Keratinocyte (primary cell): ENCODE measurements at regions not wholly inside any gene's neighbourhood (a gene's known extent, or its start where the extent isn't known, plus 50 kb on each side); places are given as distances from the start of the nearest gene placed in this dataset.

Experiments used
- DNase-seq: peaks from one replicate; pipeline ENCODE4 v3.0.0-alpha.2; 2011; ENCODE audit warnings: low read depth, missing footprints, low spot score
- FAIRE-seq: peaks from 2 replicates; lab custom pipeline; 2011; peaks lifted over from hg19 to GRCh38; lab: Jason Lieb, UNC
- H2AFZ ChIP-seq: 2 replicates; pipeline ENCODE4 v1.6.0; 2012; ENCODE audit warnings: low read length, control low read depth, inconsistent platforms; ENCODE audit not compliant: control insufficient read depth
- H3K27ac ChIP-seq: 2 replicates; pipeline ENCODE4 v1.5.1; 2011; ENCODE audit warnings: low read length; ENCODE audit not compliant: control insufficient read depth, insufficient read depth
- H3K27me3 ChIP-seq: 3 replicates; pipeline ENCODE4 v1.6.0; 2011; ENCODE audit warnings: low read length; ENCODE audit not compliant: control insufficient read depth, insufficient read depth; ENCODE audit errors: extremely low read depth
- H3K36me3 ChIP-seq, 2 experiments: 2 replicates in 1 of 2; 3 replicates in 1 of 2; pipeline ENCODE4 v1.5.1; 2011; ENCODE audit warnings: low read length in 2 of 2, mild to moderate bottlenecking in 1 of 2; ENCODE audit not compliant: control insufficient read depth in 2 of 2, insufficient read depth in 2 of 2; ENCODE audit errors: extremely low read depth in 1 of 2
- H3K4me1 ChIP-seq: 3 replicates; pipeline ENCODE4 v1.5.1; 2011; ENCODE audit warnings: low read length; ENCODE audit not compliant: control insufficient read depth, insufficient read depth; ENCODE audit errors: extremely low read depth
- H3K4me2 ChIP-seq: 3 replicates; pipeline ENCODE4 v1.6.0; 2011; ENCODE audit warnings: low read depth, low read length; ENCODE audit not compliant: control insufficient read depth, insufficient read depth; ENCODE audit errors: extremely low read depth
- H3K4me3 ChIP-seq, 3 experiments: fragments of 200-600 bp in 1 of 3; sonication (generic) in 1 of 3; 2 replicates in 2 of 3; 3 replicates in 1 of 3; pipeline ENCODE4 v1.5.1; 2011 to 2016; ENCODE audit warnings: low read length in 3 of 3, mild to moderate bottlenecking in 3 of 3, control low read depth in 2 of 3, inconsistent platforms in 1 of 3, low read depth in 1 of 3, mixed read lengths in 1 of 3, mixed run types in 1 of 3, moderate library complexity in 1 of 3; ENCODE audit not compliant: control insufficient read depth in 2 of 3, insufficient read depth in 2 of 3; ENCODE audit errors: extremely low read depth in 1 of 3
- H3K79me2 ChIP-seq: 2 replicates; pipeline ENCODE4 v1.6.0; 2012; ENCODE audit warnings: low read length; ENCODE audit not compliant: control insufficient read depth, insufficient read depth
- H3K9ac ChIP-seq: 3 replicates; pipeline ENCODE4 v1.6.0; 2011; ENCODE audit warnings: low read length; ENCODE audit not compliant: control insufficient read depth, insufficient read depth; ENCODE audit errors: extremely low read depth
- H3K9me1 ChIP-seq: 3 replicates; pipeline ENCODE4 v1.6.0; 2011; ENCODE audit warnings: low read length; ENCODE audit not compliant: control insufficient read depth, insufficient read depth; ENCODE audit errors: extremely low read depth
- H3K9me3 ChIP-seq: 2 replicates; pipeline ENCODE4 v1.5.1; 2012; ENCODE audit warnings: low read depth, low read length; ENCODE audit not compliant: control insufficient read depth
- H4K20me1 ChIP-seq: 3 replicates; pipeline ENCODE4 v1.6.0; 2011; ENCODE audit warnings: low read length; ENCODE audit not compliant: control insufficient read depth, insufficient read depth; ENCODE audit errors: extremely low read depth
- EZH2 ChIP-seq: IDR thresholded peaks from one replicate; pipeline ENCODE4 v1.6.1; 2012; ENCODE audit warnings: inconsistent platforms, mild to moderate bottlenecking, low read length, moderate library complexity
- dilution Hi-C: fragments of 300-500 bp; cut with MboI; formaldehyde crosslinking; loops from one replicate; pipeline ENCODE4 v1.7.0; 2020; ENCODE audit warnings: low sequenced_read_pairs; ENCODE audit not compliant: extremely low pct_ligation_motif_present
- TF ChIP-seq, protein P1 (sequence below), 3 experiments: IDR thresholded peaks in 1 of 3; conservative IDR thresholded peaks in 1 of 3; optimal IDR thresholded peaks in 1 of 3; 2 replicates in 2 of 3; 3 replicates in 1 of 3; pipeline versions ENCODE3 to v1.5.1; 2011; ENCODE audit warnings: low read length in 3 of 3, mild to moderate bottlenecking in 3 of 3, moderate library complexity in 2 of 3, control low read depth in 1 of 3, inconsistent platforms in 1 of 3; ENCODE audit not compliant: insufficient read depth in 2 of 3; ENCODE audit errors: extremely low read depth in 1 of 3

DNA sequence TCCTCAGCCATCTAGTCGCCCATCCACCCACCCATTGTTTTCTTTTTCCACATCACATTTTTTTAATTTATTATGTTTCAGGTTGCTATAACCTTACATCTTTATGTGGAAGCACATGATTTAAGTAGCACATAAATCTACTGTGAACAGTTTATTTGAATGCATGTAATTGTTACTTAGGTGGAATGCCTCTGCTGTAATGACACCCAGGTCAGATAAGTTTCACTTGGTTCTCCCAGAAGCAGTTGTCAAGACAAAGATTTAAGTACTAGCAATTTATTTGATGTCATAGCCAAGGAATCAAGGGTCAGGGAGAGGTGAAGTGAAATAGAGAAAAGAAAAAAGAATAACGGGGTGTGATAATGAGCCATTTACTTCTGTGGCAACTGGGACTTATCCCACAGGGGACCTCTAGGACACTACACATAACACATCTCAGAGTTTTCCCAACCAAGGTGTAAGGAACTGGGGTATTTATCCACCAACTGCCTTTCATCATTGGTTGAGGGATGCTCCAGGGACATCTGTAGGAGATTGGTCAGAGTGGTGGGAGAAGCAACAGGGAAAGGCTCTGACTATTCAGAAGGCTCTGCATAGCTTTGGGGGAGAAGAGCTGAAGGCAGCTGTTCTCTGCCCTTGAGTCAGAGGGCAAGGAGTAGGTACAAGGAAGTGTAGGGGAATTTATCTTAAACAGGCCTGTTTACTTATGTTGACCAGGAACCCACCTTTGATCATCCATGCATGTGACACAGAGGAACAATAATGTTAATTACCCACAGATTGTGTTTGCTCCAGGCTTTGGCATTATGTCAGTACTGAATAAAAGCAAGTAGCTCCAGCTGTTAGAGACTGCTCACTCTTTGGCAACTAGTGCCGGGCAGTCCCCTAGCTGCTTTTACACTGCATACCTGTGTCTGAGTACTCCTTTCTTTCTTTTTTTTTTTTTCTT lies 94.8 kb downstream of the CD200R1L start:
- no peak for TF ChIP-seq EZH2
- TF ChIP-seq, protein P1, sequence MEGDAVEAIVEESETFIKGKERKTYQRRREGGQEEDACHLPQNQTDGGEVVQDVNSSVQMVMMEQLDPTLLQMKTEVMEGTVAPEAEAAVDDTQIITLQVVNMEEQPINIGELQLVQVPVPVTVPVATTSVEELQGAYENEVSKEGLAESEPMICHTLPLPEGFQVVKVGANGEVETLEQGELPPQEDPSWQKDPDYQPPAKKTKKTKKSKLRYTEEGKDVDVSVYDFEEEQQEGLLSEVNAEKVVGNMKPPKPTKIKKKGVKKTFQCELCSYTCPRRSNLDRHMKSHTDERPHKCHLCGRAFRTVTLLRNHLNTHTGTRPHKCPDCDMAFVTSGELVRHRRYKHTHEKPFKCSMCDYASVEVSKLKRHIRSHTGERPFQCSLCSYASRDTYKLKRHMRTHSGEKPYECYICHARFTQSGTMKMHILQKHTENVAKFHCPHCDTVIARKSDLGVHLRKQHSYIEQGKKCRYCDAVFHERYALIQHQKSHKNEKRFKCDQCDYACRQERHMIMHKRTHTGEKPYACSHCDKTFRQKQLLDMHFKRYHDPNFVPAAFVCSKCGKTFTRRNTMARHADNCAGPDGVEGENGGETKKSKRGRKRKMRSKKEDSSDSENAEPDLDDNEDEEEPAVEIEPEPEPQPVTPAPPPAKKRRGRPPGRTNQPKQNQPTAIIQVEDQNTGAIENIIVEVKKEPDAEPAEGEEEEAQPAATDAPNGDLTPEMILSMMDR (optimal IDR thresholded peaks at IDR 0.05 in 1 of 3, IDR thresholded peaks at IDR 0.05 in 1 of 3, conservative IDR thresholded peaks at IDR 0.05 in 1 of 3; ENCODE audit: extremely low read depth in 1 of 3, insufficient read depth in 2 of 3, low read length in 3 of 3): no peak
- Histone ChIP-seq H3K9ac (no peak overlapping the region), H2AFZ (no peak overlapping the region), H3K79me2 (no peaks in the 10 kb centered on the region), H4K20me1 (no peaks in the 10 kb centered on the region), H3K4me2 (no peak overlapping the region), H3K9me3 (no peaks in the 10 kb centered on the region), H3K27ac (no peak overlapping the region), H3K27me3 (no peaks in the 10 kb centered on the region), H3K36me3 (no peaks in the 10 kb centered on the region), H3K4me3 (no peak overlapping the region), H3K9me1 (no peaks in the 10 kb centered on the region), H3K4me1 (peaks cover 1% of the 10 kb centered on the region)
- no peak for FAIRE-seq
- dilution Hi-C loops: no loop called here
- DNase-seq: no peak

DNA sequence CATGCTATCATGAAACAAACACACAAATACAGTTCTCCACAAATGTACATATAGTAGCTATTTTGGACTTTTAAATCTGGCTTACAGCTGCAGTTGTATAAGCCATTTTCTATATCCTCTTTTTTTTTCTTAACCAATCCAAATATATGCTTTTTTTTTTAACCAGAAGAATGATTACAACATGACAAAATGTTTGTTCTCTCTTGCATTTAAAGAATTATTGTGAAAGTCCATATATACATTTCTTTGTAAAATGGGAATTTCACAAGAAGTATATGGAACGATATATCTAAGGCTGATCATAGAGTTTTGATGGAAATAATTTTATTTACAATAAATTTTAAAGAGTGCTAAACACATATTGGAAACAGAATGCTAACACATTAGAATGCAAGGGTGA lies 95.6 kb downstream of the CD200R1L start:
- H3K4me1 ChIP-seq: no peaks in the 10 kb centered on the region
- TF ChIP-seq EZH2: no peak
- TF ChIP-seq, protein P1 (optimal IDR thresholded peaks at IDR 0.05 in 1 of 3, IDR thresholded peaks at IDR 0.05 in 1 of 3, conservative IDR thresholded peaks at IDR 0.05 in 1 of 3; ENCODE audit: extremely low read depth in 1 of 3, insufficient read depth in 2 of 3, low read length in 3 of 3): no peak

More for the DNA sequence above, 95.6 kb downstream of the CD200R1L start:
- H3K36me3 ChIP-seq: no peaks in the 10 kb centered on the region
- H3K4me3 ChIP-seq: no peak overlapping the region
- dilution Hi-C loops: no loop called here
- no peaks in the 10 kb centered on the region for H4K20me1 ChIP-seq
- H3K9ac ChIP-seq: no peak overlapping the region
- H3K27me3 ChIP-seq: no peaks in the 10 kb centered on the region
- H3K9me3 ChIP-seq: no peaks in the 10 kb centered on the region
- H3K9me1 ChIP-seq: no peaks in the 10 kb centered on the region
- no peak overlapping the region for H3K4me2 ChIP-seq
- H2AFZ ChIP-seq: no peak overlapping the region
- H3K79me2 ChIP-seq: no peaks in the 10 kb centered on the region
- DNase-seq: no peak
- no peak for FAIRE-seq
- H3K27ac ChIP-seq: no peak overlapping the region
